CMK (cell line): ENCODE measurements at regions not wholly inside any gene's neighbourhood (a gene's known extent, or its start where the extent isn't known, plus 50 kb on each side); places are given as distances from the start of the nearest gene placed in this dataset.

Experiments
- DNase-seq: peaks from one replicate; pipeline ENCODE4 v3.0.0-alpha.2; 2010; ENCODE audit warnings: low read depth

DNA sequence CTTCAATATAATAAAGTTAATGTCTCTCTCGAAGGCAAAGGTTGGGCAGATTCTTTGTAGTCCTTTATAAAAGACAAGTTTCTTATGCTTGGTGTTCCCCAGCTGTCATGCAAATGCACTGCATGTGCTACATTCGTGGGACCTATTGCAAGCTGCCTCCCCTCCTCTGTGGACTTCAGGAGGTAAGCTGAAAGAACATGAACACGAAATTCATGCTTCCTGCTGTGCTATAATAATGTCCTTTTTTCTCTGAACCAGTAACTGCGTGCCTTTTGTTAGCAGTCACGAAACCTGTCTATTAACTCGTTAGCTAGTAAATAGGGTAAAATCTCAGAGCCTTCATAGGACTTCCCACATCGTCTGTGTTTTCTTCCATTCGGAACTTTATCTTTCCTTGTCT is 363.5 kb downstream of the CDH9 start:
- no peak for DNase-seq

DNA sequence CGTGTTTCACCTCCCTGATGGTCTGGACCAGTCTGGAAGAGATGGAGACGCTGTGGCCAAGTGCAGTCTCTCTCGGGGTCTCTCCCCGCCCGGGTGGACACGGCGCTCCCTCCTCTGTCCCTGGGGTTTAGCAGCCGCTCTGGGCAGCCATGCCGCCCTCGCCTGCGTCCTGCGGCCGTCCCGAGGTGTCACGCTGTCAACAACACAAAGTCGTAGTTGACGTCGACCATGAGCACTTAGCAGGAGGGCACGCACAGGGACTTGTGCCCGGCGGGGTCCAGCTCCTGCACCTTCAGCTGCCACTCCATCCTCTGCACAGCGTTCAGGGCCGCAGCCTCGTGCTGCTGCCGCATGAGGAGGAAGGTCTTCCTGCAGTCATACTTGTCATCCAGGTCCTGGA is 368.9 kb downstream of the CDH9 start:
- DNase-seq, result no peak

- DNase-seq, result no peak
These were observed 369.4 kb downstream of the CDH9 start for GRCh38 chr5:26669031-26669430.

GRCh38 chr5:26666371-26666770 is 372.0 kb downstream of the CDH9 start:
- DNase-seq, result no peak

GRCh38 chr5:26663500-26663899 is 374.9 kb downstream of the CDH9 start:
- no peak for DNase-seq

- no peak for DNase-seq
These were observed 375.5 kb downstream of the CDH9 start for GRCh38 chr5:26662806-26663360.

DNA sequence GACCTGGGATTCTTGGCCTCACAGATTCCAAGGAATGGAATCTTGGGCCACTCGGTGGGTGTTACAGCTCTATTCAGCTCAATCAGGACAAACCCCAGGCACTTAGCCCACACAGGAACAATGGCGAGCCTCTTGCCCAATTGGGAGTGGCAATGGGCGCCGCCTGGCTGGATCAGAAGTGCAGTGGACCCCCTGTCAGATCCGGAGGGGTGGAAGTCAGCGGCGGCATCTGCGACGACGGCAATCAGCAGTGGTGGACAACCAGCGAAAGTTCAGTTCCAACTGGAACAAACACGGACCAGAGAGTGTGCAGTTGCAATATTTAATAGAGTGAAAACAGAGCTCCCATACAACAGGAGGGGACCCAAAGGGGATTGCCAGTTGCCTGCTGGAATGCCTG is 378.3 kb downstream of the CDH9 start:
- DNase-seq, result no peak

DNA sequence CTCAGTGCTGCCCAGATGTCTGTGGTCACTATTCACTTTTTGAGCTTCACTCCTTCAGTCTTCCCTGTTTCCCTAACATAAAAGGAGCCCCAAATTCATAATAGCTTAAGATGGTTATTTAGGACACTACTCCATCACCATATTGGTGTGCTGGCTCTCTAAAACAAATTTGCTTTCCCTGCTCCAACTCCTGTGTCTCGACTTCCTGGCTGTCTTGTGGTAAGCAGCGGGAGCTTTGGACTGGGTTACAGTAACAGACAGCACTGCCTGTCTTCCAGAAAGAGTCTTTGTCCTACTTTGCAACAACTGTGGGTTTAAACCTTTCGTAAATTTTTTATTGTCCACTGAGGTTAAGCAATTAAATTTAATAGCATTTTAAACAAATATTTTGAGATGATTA is 389.4 kb downstream of the CDH9 start:
- DNase-seq, result no peak

DNA sequence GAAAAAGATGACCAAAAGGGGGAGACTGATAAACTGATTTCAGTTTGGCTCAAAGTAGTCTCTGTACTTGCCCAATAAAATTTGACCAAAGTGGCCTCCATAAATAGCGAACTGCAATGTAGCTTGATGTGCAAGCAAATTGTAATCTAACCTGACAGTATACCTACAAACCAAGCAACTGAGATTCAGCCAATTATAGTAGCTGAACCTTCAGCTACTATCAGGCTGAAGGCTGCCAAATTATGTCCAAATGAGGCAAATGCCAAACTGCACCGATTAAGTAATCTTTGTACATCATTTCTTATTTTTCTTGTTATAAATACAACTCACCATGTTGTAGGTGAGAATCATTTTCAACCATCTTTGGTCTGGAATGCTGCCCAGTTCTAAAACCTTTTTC is 390.6 kb downstream of the CDH9 start:
- DNase-seq, result no peak

- no peak for DNase-seq
These were observed 392.7 kb downstream of the CDH9 start for GRCh38 chr5:26645659-26646058.

- no peak for DNase-seq
These were observed 396.9 kb downstream of the CDH9 start for GRCh38 chr5:26641492-26641891.

GRCh38 chr5:26625099-26625498 is 413.3 kb downstream of the CDH9 start:
- DNase-seq, result no peak

- DNase-seq, result no peak
These were observed 415.4 kb downstream of the CDH9 start for GRCh38 chr5:26622947-26623346.

DNA sequence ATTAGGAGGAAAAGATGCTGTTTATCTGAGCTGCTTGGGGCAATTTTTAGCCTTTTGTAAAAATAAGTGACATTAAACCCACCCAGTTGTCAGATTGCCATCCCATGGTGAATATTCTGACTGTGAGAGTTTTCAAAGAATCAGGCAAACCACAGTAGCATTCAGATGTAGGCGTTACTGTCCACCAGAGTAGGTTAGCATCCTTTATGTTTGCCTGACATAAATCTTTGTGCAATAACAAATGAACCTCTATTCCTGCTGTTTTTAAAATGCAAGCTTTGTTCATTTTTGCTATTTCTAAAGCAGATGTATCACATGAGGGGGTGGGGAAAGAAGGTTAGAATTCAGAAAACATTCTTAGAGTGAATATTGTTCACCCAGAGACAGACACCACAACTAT is 427.8 kb downstream of the CDH9 start:
- DNase-seq, result no peak

DNA sequence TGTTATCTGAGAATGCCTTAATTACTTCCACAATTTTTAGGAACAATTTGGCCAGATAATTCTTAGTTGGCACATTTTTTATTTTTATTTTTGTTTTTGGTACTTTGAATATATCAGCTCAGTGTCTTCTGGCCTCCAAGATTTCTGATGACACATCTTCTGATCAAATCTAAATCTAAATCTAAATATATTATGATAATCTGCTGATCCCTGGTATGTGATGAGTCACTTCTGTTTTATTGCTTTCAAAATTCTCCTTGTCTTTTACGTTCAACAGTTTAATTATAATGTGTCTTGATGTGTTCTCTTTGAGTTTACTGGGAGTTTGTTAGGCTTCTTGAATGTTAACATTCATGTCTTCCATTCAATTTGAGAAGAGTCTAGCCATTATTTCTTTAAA is 436.8 kb downstream of the CDH9 start:
- no peak for DNase-seq

DNA sequence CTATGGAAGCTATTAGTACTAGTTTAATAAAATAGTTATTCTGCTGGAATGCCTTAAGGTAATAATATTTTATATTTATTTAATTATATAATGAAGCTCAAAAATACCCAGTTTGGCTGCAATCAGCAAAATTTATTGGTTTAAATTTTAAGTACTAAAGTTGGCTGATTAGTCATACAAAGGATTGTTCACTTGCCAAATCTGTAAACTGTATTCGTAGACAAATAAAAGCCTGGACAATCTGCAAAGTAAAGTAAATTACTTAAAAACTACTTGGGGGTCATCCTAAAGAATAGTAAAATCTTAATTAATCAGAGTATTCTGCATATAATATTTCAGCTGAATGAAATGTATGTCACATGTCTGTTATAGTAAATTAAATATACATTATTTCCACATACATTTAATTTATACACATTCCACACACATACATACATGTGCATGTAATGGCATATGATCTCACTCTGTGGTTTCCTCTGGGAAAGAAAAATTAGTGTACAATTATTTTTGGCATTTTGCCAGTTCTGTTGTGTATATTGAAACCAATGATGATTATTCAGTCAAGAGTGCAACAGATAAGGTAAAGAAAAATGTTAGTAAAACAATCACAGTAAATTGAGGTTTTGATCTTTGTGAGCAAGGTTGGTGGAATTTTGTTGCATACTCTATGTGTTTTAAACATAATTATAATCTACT is 455.9 kb downstream of the CDH9 start:
- no peak for DNase-seq

GRCh38 chr5:26579712-26580111 is 458.7 kb downstream of the CDH9 start:
- no peak for DNase-seq

- no peak for DNase-seq
These were observed 460.4 kb downstream of the CDH9 start for GRCh38 chr5:26578002-26578401.

- DNase-seq, result no peak
These were observed 465.9 kb downstream of the CDH9 start for GRCh38 chr5:26572480-26572879.

DNA sequence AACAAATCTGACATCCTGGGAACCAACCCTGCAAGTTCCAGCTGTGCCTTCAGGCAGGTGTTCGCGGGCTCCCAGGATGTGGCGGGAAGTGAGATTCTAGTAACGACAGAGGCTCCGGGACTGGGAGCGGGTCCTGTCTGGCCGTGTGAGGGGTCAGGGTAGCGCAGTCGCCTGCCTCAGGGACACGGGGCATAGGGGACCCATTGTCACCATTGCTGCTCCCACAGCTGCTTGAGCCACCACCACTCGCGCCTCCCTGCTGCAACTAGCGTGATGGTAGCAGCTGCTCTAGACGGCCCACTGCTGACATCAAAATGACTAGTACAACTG is 468.5 kb downstream of the CDH9 start:
- DNase-seq, result no peak

DNA sequence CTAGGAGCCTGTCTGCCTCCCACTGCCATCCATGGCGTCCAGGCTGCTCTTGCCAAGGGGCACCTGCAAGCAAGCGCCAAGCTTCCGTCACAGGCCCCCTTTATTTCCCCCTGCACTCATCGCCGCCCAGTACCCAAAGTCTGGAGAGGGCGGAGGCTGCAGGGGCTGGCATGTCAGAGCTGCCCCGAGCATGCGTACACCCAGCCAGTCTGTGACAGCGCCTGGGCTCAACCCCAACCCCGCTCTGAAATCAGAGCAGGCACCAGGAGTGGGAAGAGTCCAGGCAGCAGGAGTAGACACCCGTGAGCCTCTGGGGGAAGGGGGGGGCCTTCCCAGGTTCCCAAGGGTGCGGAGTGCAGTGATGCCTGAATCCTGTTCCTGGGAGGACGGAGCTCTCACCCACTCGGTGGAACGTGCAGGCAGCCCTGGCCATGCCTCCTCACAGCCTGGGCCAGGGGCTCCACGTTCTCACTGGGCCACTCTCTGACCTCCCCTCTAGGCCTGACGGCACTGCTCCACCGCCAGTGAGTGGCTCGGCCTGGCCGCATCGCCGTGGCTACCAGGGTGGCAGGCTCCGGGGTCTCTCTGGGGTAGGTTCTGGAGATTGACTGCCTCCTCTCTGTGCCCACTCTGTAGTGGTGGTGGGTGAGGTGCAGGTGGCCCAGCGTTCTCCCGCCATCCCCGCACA is 469.0 kb downstream of the CDH9 start:
- DNase-seq, result no peak

- DNase-seq, result no peak
These were observed 470.1 kb downstream of the CDH9 start for GRCh38 chr5:26568316-26568715.

DNA sequence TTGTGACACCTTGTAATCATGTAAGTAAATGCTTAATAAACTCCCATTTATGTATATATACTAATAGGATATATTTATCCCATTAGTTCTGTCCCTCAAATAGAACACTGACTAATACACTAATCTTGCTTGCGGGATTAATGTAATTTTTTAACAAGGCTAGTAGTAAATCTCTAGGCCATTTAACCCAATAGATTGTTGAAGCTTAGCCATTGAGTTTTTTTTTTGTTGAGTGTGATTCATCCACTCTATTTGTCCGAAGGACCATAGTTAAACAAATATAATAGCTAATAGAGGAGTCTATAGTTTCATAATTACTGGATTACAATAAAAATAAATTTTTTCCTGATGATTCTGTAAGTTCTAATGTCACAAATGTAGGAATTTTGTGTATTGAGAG is 474.4 kb downstream of the CDH9 start:
- DNase-seq, result no peak

DNA sequence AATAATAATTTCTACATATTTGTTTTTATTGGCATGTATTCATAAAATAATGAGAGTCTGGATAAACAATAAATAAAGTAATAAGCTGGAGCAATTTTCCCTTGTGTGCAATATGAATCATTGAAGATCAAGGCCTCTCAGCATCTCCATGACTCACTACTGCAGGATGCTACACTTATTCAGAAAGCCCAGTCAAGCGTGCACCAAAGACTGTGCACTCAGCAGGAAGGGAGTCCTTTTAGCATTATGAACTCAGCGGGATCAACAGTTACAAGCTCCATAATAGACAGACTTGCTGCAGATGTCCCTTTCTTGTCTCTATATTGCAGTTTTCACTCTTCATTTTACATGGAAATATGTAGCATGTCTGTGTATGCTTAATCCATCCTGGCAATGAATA is 485.3 kb downstream of the CDH9 start:
- no peak for DNase-seq
